ENCODE measurements at regions not wholly inside any gene's neighbourhood (a gene's known extent, or its start where the extent isn't known, plus 50 kb on each side); places are given as distances from the start of the nearest gene placed in this dataset.

DNA sequence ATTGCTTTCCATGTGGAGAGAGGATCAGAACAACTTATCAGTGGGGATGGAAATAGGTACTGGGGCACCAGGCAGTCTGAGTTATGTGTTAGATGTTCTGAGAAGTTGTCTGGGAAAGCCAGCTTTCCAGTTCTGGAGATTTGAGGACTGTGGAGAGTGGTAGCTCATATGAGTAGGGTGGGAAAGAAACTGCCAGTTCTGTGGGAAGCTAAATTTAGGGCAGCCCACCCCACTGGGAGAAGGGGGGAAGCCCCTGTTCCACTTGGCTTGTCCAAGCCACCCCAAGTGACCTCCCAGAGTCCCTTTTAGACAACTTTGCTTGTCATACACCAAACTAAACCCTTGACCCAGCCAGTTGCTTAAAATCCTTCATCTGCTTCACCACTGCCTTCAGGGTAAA, 189.5 kb downstream of the REEP3 start:
- Histone ChIP-seq H3K4me3 (ENCODE audit: control extremely low read depth in 1 of 5, extremely low read depth in 1 of 5, insufficient read depth in 1 of 5, low read depth in 2 of 5, low read length in 4 of 5) (no peak overlapping the region), H4K20me1 (ENCODE audit: control insufficient read depth, insufficient read depth, low read length, poor library complexity, severe bottlenecking) (no peaks in the 10 kb centered on the region), H3K79me2 (ENCODE audit: control insufficient read depth, insufficient read depth, low read length) (no peaks in the 10 kb centered on the region), H3K36me3 (replicated peaks in 1 of 2; ENCODE audit: control extremely low read depth in 1 of 2, control insufficient read depth in 1 of 2, extremely low read depth in 1 of 2, insufficient read depth in 2 of 2, low read length in 1 of 2) (no peaks in the 10 kb centered on the region), H3K9ac (ENCODE audit: low read length) (no peak overlapping the region), H3K4me2 (replicated peaks; ENCODE audit: low read depth, low read length, poor library complexity, severe bottlenecking) (peak overlapping the region; percentile 21), H2AFZ (ENCODE audit: insufficient read depth, low read depth, low read length, poor library complexity, severe bottlenecking) (no peak overlapping the region), H3K4me1 (ENCODE audit: control insufficient read depth in 2 of 2, insufficient read depth in 2 of 2, low read length in 2 of 2) (peaks cover 10 to 19% of the 10 kb centered on the region in 2 donors), H3K27me3 (replicated peaks in 1 of 4; ENCODE audit: control extremely low read depth in 1 of 4, control insufficient read depth in 3 of 4, insufficient read depth in 4 of 4, low read length in 3 of 4) (no peaks in the 10 kb centered on the region), H3K27ac (ENCODE audit: low read length in 2 of 2) (no peak overlapping the region), H3K9me3 (ENCODE audit: control extremely low read depth in 1 of 3, control insufficient read depth in 2 of 3, insufficient read depth in 1 of 3, low read length in 2 of 3) (no peaks in the 10 kb centered on the region)
- Mint-ChIP-seq H3K27me3 (no peaks in the 10 kb centered on the region), H3K4me3 (no peak overlapping the region), H3K9me3 (ENCODE audit: insufficient read depth) (no peaks in the 10 kb centered on the region), H3K27ac (no peak overlapping the region), H3K4me1 (peaks cover 26% of the 10 kb centered on the region)
- ATAC-seq (ENCODE audit: low read depth) (no peak), DNase-seq (no peak)
- intact Hi-C loops (cut with micrococcal nuclease): loop anchor here (10.0 kb wide), 1 partner anchor 246 kb away; the partner anchor contains the start of gene JMJD1C
- no peak for TF ChIP-seq EZH2 (IDR thresholded peaks at IDR 0.05; ENCODE audit: borderline replicate concordance, insufficient read depth, low read depth, low read length, poor library complexity, severe bottlenecking)
- TF ChIP-seq, protein P1, sequence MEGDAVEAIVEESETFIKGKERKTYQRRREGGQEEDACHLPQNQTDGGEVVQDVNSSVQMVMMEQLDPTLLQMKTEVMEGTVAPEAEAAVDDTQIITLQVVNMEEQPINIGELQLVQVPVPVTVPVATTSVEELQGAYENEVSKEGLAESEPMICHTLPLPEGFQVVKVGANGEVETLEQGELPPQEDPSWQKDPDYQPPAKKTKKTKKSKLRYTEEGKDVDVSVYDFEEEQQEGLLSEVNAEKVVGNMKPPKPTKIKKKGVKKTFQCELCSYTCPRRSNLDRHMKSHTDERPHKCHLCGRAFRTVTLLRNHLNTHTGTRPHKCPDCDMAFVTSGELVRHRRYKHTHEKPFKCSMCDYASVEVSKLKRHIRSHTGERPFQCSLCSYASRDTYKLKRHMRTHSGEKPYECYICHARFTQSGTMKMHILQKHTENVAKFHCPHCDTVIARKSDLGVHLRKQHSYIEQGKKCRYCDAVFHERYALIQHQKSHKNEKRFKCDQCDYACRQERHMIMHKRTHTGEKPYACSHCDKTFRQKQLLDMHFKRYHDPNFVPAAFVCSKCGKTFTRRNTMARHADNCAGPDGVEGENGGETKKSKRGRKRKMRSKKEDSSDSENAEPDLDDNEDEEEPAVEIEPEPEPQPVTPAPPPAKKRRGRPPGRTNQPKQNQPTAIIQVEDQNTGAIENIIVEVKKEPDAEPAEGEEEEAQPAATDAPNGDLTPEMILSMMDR (IDR thresholded peaks at IDR 0.05): no peak
- ChIA-PET POLR2A (no interaction called here), CTCF (interaction anchor here (1.3 to 15.8 kb wide), 3 partner anchors 9 to 542 kb away, joined by 3 to 453 read pairs (median 6); no protein-coding TSS in a partner anchor)

DNA sequence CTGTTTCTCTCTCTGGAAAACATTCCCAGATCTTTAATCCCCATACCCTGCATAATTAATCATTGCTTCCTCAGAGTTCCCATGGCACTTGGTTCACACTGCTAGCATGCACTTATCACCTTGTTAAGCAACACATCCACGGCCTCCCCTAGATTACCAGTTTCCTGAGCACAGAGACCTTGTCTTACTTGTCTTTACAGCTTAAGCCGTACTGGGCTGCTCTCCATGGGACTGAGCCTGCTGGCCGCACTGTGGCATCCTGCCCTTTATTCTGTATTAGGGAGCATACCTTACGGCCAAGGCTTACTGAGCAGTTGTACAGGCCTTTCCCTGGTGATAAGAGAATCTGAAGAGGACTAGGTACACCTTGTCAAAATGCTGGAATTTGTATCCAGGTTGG, 190.2 kb downstream of the REEP3 start:
- ChIA-PET CTCF (interaction anchor here (1.0 to 15.8 kb wide), 4 partner anchors 9 to 543 kb away, joined by 3 to 453 read pairs (median 6); no protein-coding TSS in a partner anchor), POLR2A (no interaction called here)
- Mint-ChIP-seq H3K4me1 (peaks cover 30% of the 10 kb centered on the region), H3K4me3 (no peak overlapping the region), H3K9me3 (ENCODE audit: insufficient read depth) (no peaks in the 10 kb centered on the region), H3K27me3 (no peaks in the 10 kb centered on the region), H3K27ac (no peak overlapping the region)
- no peak overlapping the region for H3K9ac ChIP-seq (ENCODE audit: low read length)
- H3K4me2 ChIP-seq (replicated peaks; ENCODE audit: low read depth, low read length, poor library complexity, severe bottlenecking): no peak overlapping the region
- H3K36me3 ChIP-seq (replicated peaks in 1 of 2; ENCODE audit: control extremely low read depth in 1 of 2, control insufficient read depth in 1 of 2, extremely low read depth in 1 of 2, insufficient read depth in 2 of 2, low read length in 1 of 2): no peaks in the 10 kb centered on the region
- no peaks in the 10 kb centered on the region for H3K79me2 ChIP-seq (ENCODE audit: control insufficient read depth, insufficient read depth, low read length)
- no peak overlapping the region for H3K4me3 ChIP-seq (ENCODE audit: control extremely low read depth in 1 of 5, extremely low read depth in 1 of 5, insufficient read depth in 1 of 5, low read depth in 2 of 5, low read length in 4 of 5)
- ATAC-seq (ENCODE audit: low read depth): no peak
- H4K20me1 ChIP-seq (ENCODE audit: control insufficient read depth, insufficient read depth, low read length, poor library complexity, severe bottlenecking): no peaks in the 10 kb centered on the region
- H3K4me1 ChIP-seq (ENCODE audit: control insufficient read depth in 2 of 2, insufficient read depth in 2 of 2, low read length in 2 of 2): peaks cover 10 to 19% of the 10 kb centered on the region in 2 donors
- H3K9me3 ChIP-seq (ENCODE audit: control extremely low read depth in 1 of 3, control insufficient read depth in 2 of 3, insufficient read depth in 1 of 3, low read length in 2 of 3): no peaks in the 10 kb centered on the region
- DNase-seq: no peak
- no peak overlapping the region for H2AFZ ChIP-seq (ENCODE audit: insufficient read depth, low read depth, low read length, poor library complexity, severe bottlenecking)
- WGBS (ENCODE audit: insufficient coverage): 93% methylated on average over 4 of the region's 4 CpGs
- no peak overlapping the region for H3K27ac ChIP-seq (ENCODE audit: low read length in 2 of 2)
- intact Hi-C loops (cut with micrococcal nuclease): loop anchor here (10.0 kb wide), 1 partner anchor 247 kb away; the partner anchor contains the start of gene JMJD1C
- no peaks in the 10 kb centered on the region for H3K27me3 ChIP-seq (replicated peaks in 1 of 4; ENCODE audit: control extremely low read depth in 1 of 4, control insufficient read depth in 3 of 4, insufficient read depth in 4 of 4, low read length in 3 of 4)
- TF ChIP-seq EZH2 (IDR thresholded peaks at IDR 0.05; ENCODE audit: borderline replicate concordance, insufficient read depth, low read depth, low read length, poor library complexity, severe bottlenecking): no peak
- TF ChIP-seq, protein P1 (IDR thresholded peaks at IDR 0.05): no peak

Measured in B cell (primary cell).